HG03097 (cell line): ENCODE measurements at regions not wholly inside any gene's neighbourhood (a gene's known extent, or its start where the extent isn't known, plus 50 kb on each side); places are given as distances from the start of the nearest gene placed in this dataset.

Experiments
- ATAC-seq: cut with Tn5 transposase; IDR thresholded peaks from one replicate; pipeline ENCODE4 v1.9.1; 2021; ENCODE audit not compliant: unreplicated experiment, low FRiP score

DNA sequence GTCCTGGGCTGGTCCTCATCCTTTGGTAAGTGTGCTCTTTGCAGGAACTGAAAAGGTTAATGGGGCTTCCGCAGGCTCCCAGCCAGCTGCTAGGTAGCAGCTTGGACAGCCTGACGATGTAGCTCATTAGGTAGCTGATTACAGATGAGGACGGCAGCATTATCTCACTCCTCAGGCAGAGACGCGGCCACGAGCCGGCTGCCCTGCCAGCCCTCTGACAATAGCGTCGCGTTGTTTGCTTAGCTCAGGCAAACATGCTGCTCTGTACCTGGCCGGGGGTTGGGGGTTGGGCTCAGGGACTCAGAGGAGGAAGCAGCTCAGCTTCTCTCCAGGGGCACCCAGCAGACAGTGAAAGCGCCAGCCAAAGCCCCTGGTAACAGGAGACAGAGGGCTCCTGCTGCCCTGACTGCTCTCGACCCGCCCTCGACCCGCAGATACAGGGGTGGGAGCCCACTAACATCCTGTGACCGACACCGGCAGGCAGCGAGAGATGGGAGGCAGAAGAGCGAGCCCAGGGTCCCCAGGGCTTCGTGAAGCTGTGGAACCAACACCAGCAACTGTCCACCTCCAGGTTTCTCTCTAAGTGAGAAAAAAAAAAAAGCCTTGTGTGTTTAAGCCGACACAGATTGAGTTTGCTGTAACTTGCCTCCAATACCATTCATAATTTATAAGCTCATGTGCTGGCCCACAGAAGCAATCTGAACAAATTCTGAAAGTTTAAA lies 53.4 kb upstream of the DLK1 start:
- no peak for ATAC-seq

DNA sequence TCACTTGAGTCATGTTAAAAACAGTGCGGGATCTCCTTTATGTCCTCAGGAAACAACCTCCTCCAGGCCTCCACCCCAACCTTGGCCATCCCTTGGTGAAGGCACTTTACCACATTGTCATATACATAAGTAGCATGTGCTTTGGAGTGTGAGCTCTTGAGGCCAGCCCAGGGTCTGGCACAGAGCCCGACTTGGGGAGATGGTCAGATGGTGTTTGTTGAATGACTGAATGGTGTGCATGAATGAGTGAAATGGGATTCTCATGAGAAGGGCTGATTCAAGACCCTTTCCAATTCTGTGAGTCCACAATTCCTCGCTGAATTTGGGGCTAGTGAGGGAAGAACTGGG lies 52.9 kb upstream of the DLK1 start:
- no peak for ATAC-seq

DNA sequence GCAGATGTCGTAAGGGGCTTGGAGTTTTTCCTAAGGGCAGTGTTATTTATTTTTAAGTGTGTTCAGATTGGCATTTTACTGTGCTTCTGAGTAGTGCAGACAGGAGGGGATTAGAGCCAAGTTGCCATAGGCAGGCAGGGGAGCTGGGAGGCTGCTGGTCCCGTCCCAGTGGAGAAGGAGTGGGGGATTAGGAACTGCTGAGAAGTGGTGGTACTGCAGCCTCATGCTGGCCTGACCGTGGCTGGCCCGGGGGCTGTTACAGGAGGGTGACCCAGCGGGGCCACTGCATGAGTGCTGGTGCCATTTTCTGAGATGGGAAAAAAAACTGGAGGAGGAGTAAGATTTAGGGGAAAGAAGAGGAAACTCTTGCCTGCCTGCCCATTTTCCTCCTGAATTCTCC lies 52.3 kb upstream of the DLK1 start:
- ATAC-seq: no peak

DNA sequence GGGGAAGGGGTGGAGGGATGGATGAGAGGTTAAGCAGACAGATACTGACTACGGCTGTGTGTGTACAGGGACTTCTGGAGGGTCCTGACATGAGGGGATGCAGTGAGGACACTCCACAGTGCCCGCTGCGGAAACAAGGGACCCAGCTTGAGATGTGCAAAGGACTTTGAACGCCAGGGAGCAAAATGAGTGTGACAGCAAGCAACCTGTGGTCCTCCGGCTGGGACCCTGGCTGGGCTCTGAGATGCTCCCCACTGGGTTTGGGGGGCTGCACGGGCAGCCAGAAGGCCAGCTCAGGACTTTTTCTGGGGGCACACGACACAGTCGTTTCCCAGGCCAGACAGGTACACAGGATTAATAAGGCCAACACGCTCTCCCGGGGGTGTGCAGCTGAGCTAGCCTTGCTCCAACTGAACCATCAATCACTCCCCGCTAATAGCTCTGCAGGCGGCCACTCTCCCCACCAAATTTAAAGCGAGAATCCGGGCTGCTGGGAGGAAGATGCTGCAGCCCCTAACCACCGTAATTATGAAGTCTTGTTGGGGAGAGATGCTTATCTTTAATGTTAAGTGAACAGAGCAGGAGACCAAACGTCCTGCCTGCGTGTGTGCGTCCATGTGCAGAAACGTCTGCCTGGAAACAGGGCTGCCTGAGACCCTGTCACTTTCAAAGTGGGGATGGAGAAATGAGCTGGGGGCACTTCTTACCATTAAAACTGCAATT lies 51.6 kb upstream of the DLK1 start:
- no peak for ATAC-seq

DNA sequence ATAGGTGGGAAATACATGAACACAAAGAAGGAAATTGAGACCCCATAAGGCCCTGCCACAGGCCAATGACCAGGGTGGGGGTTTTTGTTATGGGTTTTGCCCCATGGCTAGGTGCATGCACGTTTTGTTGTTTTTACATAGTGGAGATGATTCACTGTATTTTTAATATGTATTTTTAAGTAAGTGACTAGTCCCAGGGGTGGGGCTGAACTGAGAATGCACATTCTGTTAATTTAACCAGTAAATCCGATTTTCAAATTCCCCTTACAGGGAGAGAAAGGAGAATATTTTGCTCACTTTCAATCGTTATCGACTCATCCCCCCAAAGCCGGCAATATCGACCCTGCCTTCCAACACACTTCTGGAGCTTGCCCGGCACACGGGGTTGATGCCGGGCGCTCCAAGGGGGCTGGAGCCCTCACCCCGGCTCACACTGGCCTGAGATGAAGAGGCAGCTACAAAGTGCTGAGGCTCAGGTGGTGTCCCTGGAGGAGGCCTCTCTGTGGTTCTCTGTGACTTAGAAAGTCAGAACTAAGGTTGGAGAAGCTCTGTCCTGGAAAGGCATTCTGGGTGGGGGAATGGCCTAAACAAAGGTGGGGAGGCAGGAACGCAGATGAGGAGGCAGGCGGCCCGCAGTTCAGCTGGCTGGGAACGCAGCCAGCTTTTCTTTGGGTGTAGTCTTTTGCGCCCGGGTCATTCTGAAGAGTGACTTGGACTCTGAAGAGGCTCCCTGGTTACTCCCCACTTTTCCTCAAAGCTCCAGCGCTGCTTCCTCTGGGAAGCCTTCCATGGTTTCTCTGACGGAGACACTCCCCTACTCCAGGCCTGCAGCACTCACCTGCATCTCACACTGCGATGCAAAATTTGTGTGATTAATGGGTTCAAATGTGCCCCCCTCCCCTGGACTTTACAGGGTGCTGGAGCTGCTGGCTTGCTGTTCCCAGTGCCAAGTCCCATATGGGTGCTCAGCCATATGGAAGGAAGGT lies 50.7 kb upstream of the DLK1 start:
- no peak for ATAC-seq
